Aorta (tissue), 5 donors: ENCODE measurements at regions not wholly inside any gene's neighbourhood (a gene's known extent, or its start where the extent isn't known, plus 50 kb on each side); places are given as distances from the start of the nearest gene placed in this dataset.

Experiments
- ATAC-seq: fragments of 200-7000 bp; cut with Tn5 transposase; one replicate; pipeline ENCODE4 v1.9.1; 2022; ENCODE audit warnings: moderate library complexity; ENCODE audit not compliant: low FRiP score
- DNase-seq, 2 donors: peaks; one replicate each; pipeline ENCODE4 v3.0.0-alpha.2; 2020
- H3K27ac ChIP-seq, 2 donors: one replicate each; pipeline ENCODE4 v1.5.1; 2013; ENCODE audit warnings: low read length in 2 of 2, mild to moderate bottlenecking in 2 of 2, moderate library complexity in 2 of 2, control low read depth in 1 of 2, inconsistent platforms in 1 of 2, low read depth in 1 of 2
- H3K27me3 ChIP-seq, 2 donors: one replicate each; pipeline ENCODE4 v1.6.1; 2013; ENCODE audit warnings: control low read depth in 1 of 2, low read length in 1 of 2, mild to moderate bottlenecking in 1 of 2, moderate library complexity in 1 of 2; ENCODE audit not compliant: insufficient read depth in 2 of 2, control insufficient read depth in 1 of 2
- H3K36me3 ChIP-seq, 2 donors: one replicate each; pipeline ENCODE4 v1.6.1; 2013; ENCODE audit warnings: control low read depth in 1 of 2, low read length in 1 of 2, mild to moderate bottlenecking in 1 of 2; ENCODE audit not compliant: insufficient read depth in 2 of 2, control insufficient read depth in 1 of 2
- H3K4me1 ChIP-seq, 2 donors: one replicate each; pipeline ENCODE4 v1.6.1; 2013; ENCODE audit warnings: low read length in 2 of 2, control low read depth in 1 of 2, mild to moderate bottlenecking in 1 of 2, moderate library complexity in 1 of 2; ENCODE audit not compliant: insufficient read depth in 2 of 2, control insufficient read depth in 1 of 2
- H3K4me3 ChIP-seq, 2 donors: one replicate each; pipeline ENCODE4 v1.5.1; 2013; ENCODE audit warnings: low read length in 2 of 2, control low read depth in 1 of 2, mild to moderate bottlenecking in 1 of 2
- H3K9me3 ChIP-seq: one replicate; pipeline ENCODE4 v1.6.1; 2013; ENCODE audit warnings: mild to moderate bottlenecking, low read length; ENCODE audit not compliant: control insufficient read depth
- WGBS, 2 donors: extraction: QIAGEN DNeasy Blood & Tissue Kit; methylation state at CpG; one replicate each; pipeline ENCODE4 v1.1.7; 2013; 5-methylcytosine and 5-hydroxymethylcytosine counted together
- intact Hi-C, 2 donors: fragments of 100-400 bp; cut with DNase I; formaldehyde crosslinking; loops; one replicate each; pipeline versions ENCODE4 v1.14.2 to v1.15.0; 2022
- donor health status: healthy with polysubstance abuse.
- donor health status: Bipolar disorder and iron deficiency.
- donor health status: DM: no; HTN: no; CAD: no.
- donor health status: DM: no; HTN: no; CAD: no.
- donor health status: DM: yes; HTN: yes; CAD: no.

GRCh38 chr17:15122857-15123256, 142.3 kb downstream of the PMP22 start:
- 54 to 56% methylated on average over 4 of the region's 4 CpGs for WGBS, 2 donors
- no peak overlapping the region for H3K27ac ChIP-seq
- no peak overlapping the region for H3K4me3 ChIP-seq
- no peaks in the 10 kb centered on the region for H3K9me3 ChIP-seq
- no peaks in the 10 kb centered on the region for H3K27me3 ChIP-seq
- intact Hi-C loops = no loop called here
- H3K4me1 ChIP-seq = no peaks in the 10 kb centered on the region
- no peaks in the 10 kb centered on the region for H3K36me3 ChIP-seq
- ATAC-seq (no peak), DNase-seq (no peak)

DNA sequence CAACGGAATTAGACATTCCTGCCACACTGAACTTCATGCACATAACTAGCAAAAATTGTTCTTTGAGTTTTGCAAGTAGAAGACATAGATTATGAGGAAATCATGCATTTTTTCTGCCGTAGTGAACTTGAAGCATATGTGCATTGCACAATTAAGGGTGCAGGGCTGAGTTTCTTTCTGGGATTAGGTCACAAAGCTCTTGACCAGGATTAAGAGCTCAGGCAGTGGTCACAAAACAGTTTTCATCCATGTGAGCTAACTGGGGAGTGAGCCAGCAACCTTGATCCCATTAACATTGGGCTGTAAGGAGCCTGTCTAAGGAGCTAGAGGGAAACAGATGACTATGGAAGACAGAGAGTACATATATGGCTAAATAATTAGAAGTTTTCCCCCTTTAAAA, 143.7 kb downstream of the PMP22 start:
- intact Hi-C loops = no loop called here

GRCh38 chr17:15119968-15120367, 145.2 kb downstream of the PMP22 start:
- no peaks in the 10 kb centered on the region for H3K27me3 ChIP-seq
- H3K36me3 ChIP-seq = no peaks in the 10 kb centered on the region
- H3K27ac ChIP-seq = no peak overlapping the region
- no peaks in the 10 kb centered on the region for H3K4me1 ChIP-seq
- intact Hi-C loops = no loop called here
- 39 to 44% methylated on average over 3 of the region's 3 CpGs for WGBS, 2 donors
- H3K4me3 ChIP-seq = no peak overlapping the region
- no peaks in the 10 kb centered on the region for H3K9me3 ChIP-seq
- no peak for DNase-seq
- no peak for ATAC-seq

More for the DNA sequence above, 143.7 kb downstream of the PMP22 start:
- no peaks in the 10 kb centered on the region for H3K27me3 ChIP-seq
- H3K4me1 ChIP-seq = no peaks in the 10 kb centered on the region
- no peak overlapping the region for H3K4me3 ChIP-seq
- no peaks in the 10 kb centered on the region for H3K9me3 ChIP-seq
- 78 to 86% methylated on average over 2 of the region's 2 CpGs for WGBS, 2 donors
- ATAC-seq (no peak), DNase-seq (no peak)
- no peaks in the 10 kb centered on the region for H3K36me3 ChIP-seq
- H3K27ac ChIP-seq = no peak overlapping the region

DNA sequence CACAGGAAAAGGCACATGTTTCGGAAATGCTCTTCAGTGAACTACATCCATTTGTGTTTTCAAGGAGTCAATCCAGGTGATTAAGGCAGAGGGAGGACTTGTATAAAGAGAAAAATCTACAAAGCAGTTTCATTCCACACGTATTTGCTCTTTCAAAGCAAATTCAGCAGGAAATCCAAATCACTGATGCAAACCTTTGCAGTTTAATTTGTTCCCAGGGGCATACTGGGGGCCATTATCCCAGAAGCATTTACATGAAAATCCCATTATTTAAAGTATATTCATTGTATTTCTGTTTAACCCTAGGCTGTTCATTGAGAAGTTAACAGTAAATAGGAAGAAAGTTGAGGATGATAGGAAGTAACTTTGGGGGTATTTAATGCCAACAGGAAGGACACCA, 147.9 kb downstream of the PMP22 start:
- Histone ChIP-seq H3K27ac (no peak overlapping the region), H3K9me3 (no peaks in the 10 kb centered on the region), H3K27me3 (no peaks in the 10 kb centered on the region), H3K36me3 (no peaks in the 10 kb centered on the region), H3K4me3 (no peak overlapping the region), H3K4me1 (no peaks in the 10 kb centered on the region)
- DNase-seq (no peak), ATAC-seq (no peak)
- intact Hi-C loops = no loop called here
- 53 to 68% methylated on average over 2 of the region's 2 CpGs for WGBS, 2 donors

DNA sequence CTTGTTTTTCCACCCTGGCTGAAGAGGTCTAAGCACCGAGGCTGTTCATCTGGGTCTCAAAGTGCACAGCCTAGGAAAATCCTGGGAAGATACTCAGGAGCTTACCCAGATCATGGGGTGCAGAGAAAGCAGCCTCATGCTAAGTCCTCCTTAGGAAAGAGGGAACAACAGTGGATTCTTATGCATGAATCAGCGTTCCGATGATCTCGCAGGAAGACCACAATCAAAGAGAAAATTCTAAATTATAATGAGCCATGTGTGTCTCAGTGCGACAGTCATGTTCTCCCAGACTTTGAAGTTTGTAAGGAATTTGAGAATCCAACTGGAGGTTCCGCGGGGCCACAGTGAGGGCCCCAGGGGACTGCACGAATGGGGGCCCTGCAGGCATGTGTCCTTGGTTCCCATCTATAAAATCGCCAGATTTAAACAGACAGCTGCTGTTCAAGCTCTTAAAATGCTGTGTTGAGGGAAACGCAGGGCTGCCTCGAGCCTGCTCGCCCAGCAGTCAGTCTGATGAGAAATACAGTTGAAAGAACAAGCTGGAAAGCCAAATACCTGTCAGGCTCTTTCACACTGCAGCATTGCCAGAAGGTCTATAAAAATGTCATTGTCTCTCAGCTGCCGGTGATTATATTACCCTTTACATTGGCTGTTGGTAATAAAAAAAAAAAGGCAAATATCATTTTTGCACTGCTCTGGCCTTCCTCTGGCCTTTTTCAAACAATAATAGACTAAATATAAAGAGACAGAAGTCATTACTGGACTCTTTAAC, 152.1 kb downstream of the PMP22 start:
- ATAC-seq = no peak

GRCh38 chr17:15109608-15110007, 155.5 kb downstream of the PMP22 start:
- Histone ChIP-seq H3K27ac (no peak overlapping the region), H3K27me3 (no peaks in the 10 kb centered on the region), H3K4me3 (no peak overlapping the region), H3K9me3 (no peaks in the 10 kb centered on the region), H3K36me3 (no peaks in the 10 kb centered on the region), H3K4me1 (no peaks in the 10 kb centered on the region)
- intact Hi-C loops = no loop called here
- 49 to 76% methylated on average over 3 of the region's 3 CpGs for WGBS, 2 donors
- ATAC-seq (no peak), DNase-seq (no peak)

More for the DNA sequence above, 152.1 kb downstream of the PMP22 start:
- H3K4me3 ChIP-seq = no peak overlapping the region
- WGBS, 2 donors = 33 to 34% methylated on average over 13 of the region's 13 CpGs
- H3K9me3 ChIP-seq = no peaks in the 10 kb centered on the region
- intact Hi-C loops = no loop called here
- DNase-seq = no peak
- no peaks in the 10 kb centered on the region for H3K36me3 ChIP-seq
- H3K4me1 ChIP-seq = no peaks in the 10 kb centered on the region
- H3K27me3 ChIP-seq = no peaks in the 10 kb centered on the region
- H3K27ac ChIP-seq = no peak overlapping the region

GRCh38 chr17:15108992-15109391, 156.1 kb downstream of the PMP22 start:
- 41 to 46% methylated on average over 3 of the region's 3 CpGs for WGBS, 2 donors
- Histone ChIP-seq H3K4me1 (no peaks in the 10 kb centered on the region), H3K9me3 (no peaks in the 10 kb centered on the region), H3K4me3 (no peak overlapping the region), H3K27me3 (no peaks in the 10 kb centered on the region), H3K36me3 (no peaks in the 10 kb centered on the region), H3K27ac (no peak overlapping the region)
- intact Hi-C loops = no loop called here
- DNase-seq = no peak
- ATAC-seq = no peak

GRCh38 chr17:15106540-15106939, 158.6 kb downstream of the PMP22 start:
- Histone ChIP-seq H3K9me3 (no peaks in the 10 kb centered on the region), H3K4me3 (no peak overlapping the region), H3K36me3 (no peaks in the 10 kb centered on the region), H3K27ac (no peak overlapping the region), H3K27me3 (no peaks in the 10 kb centered on the region), H3K4me1 (no peaks in the 10 kb centered on the region)
- ATAC-seq (no peak), DNase-seq (no peak)
- intact Hi-C loops = no loop called here
- WGBS, 2 donors = 56 to 67% methylated on average over 3 of the region's 3 CpGs

- intact Hi-C loops = no loop called here
- ATAC-seq = no peak
- no peak overlapping the region for H3K4me3 ChIP-seq
- H3K4me1 ChIP-seq = no peaks in the 10 kb centered on the region
- DNase-seq = no peak
- H3K27me3 ChIP-seq = no peaks in the 10 kb centered on the region
- no peaks in the 10 kb centered on the region for H3K9me3 ChIP-seq
- no peaks in the 10 kb centered on the region for H3K36me3 ChIP-seq
- H3K27ac ChIP-seq = no peak overlapping the region
- 83 to 85% methylated on average over 4 of the region's 4 CpGs for WGBS, 2 donors
These were observed 161.3 kb downstream of the PMP22 start for GRCh38 chr17:15103785-15104184.
